Keratinocyte (primary cell): ENCODE measurements at regions not wholly inside any gene's neighbourhood (a gene's known extent, or its start where the extent isn't known, plus 50 kb on each side); places are given as distances from the start of the nearest gene placed in this dataset.

Experiments
- CTCF ChIP-seq, 3 experiments: IDR thresholded peaks in 1 of 3; conservative IDR thresholded peaks in 1 of 3; optimal IDR thresholded peaks in 1 of 3; 2 replicates in 2 of 3; 3 replicates in 1 of 3; pipeline versions ENCODE3 to v1.5.1; 2011; ENCODE audit warnings: low read length in 3 of 3, mild to moderate bottlenecking in 3 of 3, moderate library complexity in 2 of 3, control low read depth in 1 of 3, inconsistent platforms in 1 of 3; ENCODE audit not compliant: insufficient read depth in 2 of 3; ENCODE audit errors: extremely low read depth in 1 of 3
- EZH2 ChIP-seq: IDR thresholded peaks from one replicate; pipeline ENCODE4 v1.6.1; 2012; ENCODE audit warnings: inconsistent platforms, mild to moderate bottlenecking, low read length, moderate library complexity

- TF ChIP-seq CTCF (optimal IDR thresholded peaks at IDR 0.05 in 1 of 3, IDR thresholded peaks at IDR 0.05 in 1 of 3, conservative IDR thresholded peaks at IDR 0.05 in 1 of 3; ENCODE audit: extremely low read depth in 1 of 3, insufficient read depth in 2 of 3, low read length in 3 of 3) (no peak), EZH2 (no peak)
Observed at GRCh38 chr7:79563821-79564522, 110.5 kb upstream of the MAGI2 start.
